ENCODE measurements at regions not wholly inside any gene's neighbourhood (a gene's known extent, or its start where the extent isn't known, plus 50 kb on each side); places are given as distances from the start of the nearest gene placed in this dataset.

DNA sequence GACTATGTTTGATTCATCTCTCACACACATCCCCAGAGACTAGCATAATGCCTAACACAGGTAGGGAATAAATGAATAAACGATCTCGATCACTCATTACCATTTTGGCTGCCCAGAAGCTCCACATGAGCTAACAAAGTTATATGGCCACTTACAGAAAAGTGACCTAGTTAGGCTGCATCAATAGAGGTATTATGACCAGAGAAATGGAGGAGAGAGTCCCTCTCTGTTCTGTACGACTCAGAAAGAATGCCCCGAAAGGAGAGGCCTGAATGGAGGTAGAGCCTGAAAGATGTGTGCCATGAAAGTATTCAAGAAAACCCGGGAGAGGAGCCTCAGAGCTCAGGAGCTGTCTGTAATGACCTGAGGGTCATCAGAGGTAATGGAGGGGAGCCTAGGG is 208.2 kb upstream of the GRIK3 start:
- Histone ChIP-seq H3K27ac (ENCODE audit: insufficient read depth, low read length) (no peak overlapping the region), H4K20me1 (ENCODE audit: control insufficient read depth, extremely low read depth, insufficient read depth, low read length) (no peaks in the 10 kb centered on the region), H2AFZ (ENCODE audit: low read length) (no peak overlapping the region), H3K79me2 (ENCODE audit: control insufficient read depth, insufficient read depth, low read length) (no peaks in the 10 kb centered on the region), H3K36me3 (ENCODE audit: control insufficient read depth, insufficient read depth, low read length) (no peaks in the 10 kb centered on the region), H3K4me2 (ENCODE audit: extremely low read depth, insufficient read depth, low read length) (no peak overlapping the region), H3K9me3 (ENCODE audit: control insufficient read depth, insufficient read depth, low read depth, low read length) (no peaks in the 10 kb centered on the region), H3K9ac (ENCODE audit: insufficient read depth, low read length) (no peak overlapping the region), H3K27me3 (ENCODE audit: control insufficient read depth, insufficient read depth, low read length) (no peaks in the 10 kb centered on the region), H3K4me1 (ENCODE audit: control insufficient read depth, extremely low read depth, insufficient read depth, low read length) (no peaks in the 10 kb centered on the region), H3K4me3 (replicated peaks in 1 of 4; ENCODE audit: control extremely low read depth in 1 of 4, insufficient read depth in 1 of 4, low read depth in 3 of 4, low read length in 4 of 4) (no peak overlapping the region)
- TF ChIP-seq, protein P1, sequence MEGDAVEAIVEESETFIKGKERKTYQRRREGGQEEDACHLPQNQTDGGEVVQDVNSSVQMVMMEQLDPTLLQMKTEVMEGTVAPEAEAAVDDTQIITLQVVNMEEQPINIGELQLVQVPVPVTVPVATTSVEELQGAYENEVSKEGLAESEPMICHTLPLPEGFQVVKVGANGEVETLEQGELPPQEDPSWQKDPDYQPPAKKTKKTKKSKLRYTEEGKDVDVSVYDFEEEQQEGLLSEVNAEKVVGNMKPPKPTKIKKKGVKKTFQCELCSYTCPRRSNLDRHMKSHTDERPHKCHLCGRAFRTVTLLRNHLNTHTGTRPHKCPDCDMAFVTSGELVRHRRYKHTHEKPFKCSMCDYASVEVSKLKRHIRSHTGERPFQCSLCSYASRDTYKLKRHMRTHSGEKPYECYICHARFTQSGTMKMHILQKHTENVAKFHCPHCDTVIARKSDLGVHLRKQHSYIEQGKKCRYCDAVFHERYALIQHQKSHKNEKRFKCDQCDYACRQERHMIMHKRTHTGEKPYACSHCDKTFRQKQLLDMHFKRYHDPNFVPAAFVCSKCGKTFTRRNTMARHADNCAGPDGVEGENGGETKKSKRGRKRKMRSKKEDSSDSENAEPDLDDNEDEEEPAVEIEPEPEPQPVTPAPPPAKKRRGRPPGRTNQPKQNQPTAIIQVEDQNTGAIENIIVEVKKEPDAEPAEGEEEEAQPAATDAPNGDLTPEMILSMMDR (conservative IDR thresholded peaks at IDR 0.05 in 1 of 2, IDR thresholded peaks at IDR 0.05 in 1 of 2; ENCODE audit: low read depth in 1 of 2, low read length in 2 of 2), result no peak
- no peak for TF ChIP-seq EZH2 (IDR thresholded peaks at IDR 0.05; ENCODE audit: low read length, missing control alignments)
- no peak for DNase-seq (ENCODE audit: low read depth in 2 of 2)

DNA sequence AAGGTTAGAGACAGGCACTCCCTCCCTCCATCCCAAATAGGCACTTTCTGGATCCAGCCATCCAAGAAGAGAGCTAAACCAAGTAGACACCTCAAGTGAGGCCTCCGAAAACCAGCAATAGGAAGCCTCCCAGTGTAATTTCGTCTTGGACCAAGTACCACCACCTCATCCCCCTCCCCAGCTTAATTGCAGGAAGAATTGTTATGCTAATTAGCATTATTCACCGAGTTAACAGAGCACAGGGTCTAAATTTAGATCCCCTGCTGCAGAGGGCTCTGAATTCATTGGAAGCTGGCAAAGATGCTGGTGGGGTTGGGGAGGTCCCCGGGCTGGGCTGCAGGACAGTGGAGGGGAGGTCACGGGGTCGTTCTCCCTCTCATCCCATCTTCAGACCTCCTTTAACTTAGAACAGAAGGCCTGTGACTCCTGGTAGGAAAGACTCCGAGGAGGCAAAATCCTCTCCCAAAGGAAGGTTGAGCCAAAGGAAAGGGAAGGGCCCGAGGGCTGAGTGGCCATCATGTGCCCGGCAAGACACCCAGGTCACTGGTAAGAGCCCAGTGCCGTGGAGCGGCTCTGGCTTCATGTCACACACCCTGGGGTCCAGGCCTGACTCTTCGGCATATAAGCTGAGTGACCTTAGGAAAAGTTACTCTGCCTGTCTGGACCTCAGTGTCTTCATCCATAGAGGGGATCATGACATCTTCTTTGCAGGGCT is 209.2 kb upstream of the GRIK3 start:
- no peak overlapping the region for H3K4me2 ChIP-seq (ENCODE audit: extremely low read depth, insufficient read depth, low read length)
- DNase-seq (ENCODE audit: low read depth in 2 of 2), result no peak
- no peaks in the 10 kb centered on the region for H4K20me1 ChIP-seq (ENCODE audit: control insufficient read depth, extremely low read depth, insufficient read depth, low read length)
- no peak overlapping the region for H3K4me3 ChIP-seq (replicated peaks in 1 of 4; ENCODE audit: control extremely low read depth in 1 of 4, insufficient read depth in 1 of 4, low read depth in 3 of 4, low read length in 4 of 4)
- no peaks in the 10 kb centered on the region for H3K79me2 ChIP-seq (ENCODE audit: control insufficient read depth, insufficient read depth, low read length)
- H3K9me3 ChIP-seq (ENCODE audit: control insufficient read depth, insufficient read depth, low read depth, low read length), result no peaks in the 10 kb centered on the region
- no peaks in the 10 kb centered on the region for H3K4me1 ChIP-seq (ENCODE audit: control insufficient read depth, extremely low read depth, insufficient read depth, low read length)
- H2AFZ ChIP-seq (ENCODE audit: low read length), result no peak overlapping the region
- TF ChIP-seq EZH2 (IDR thresholded peaks at IDR 0.05; ENCODE audit: low read length, missing control alignments), result no peak
- TF ChIP-seq, protein P1 (conservative IDR thresholded peaks at IDR 0.05 in 1 of 2, IDR thresholded peaks at IDR 0.05 in 1 of 2; ENCODE audit: low read depth in 1 of 2, low read length in 2 of 2), result no peak
- H3K36me3 ChIP-seq (ENCODE audit: control insufficient read depth, insufficient read depth, low read length), result no peaks in the 10 kb centered on the region
- no peak overlapping the region for H3K27ac ChIP-seq (ENCODE audit: insufficient read depth, low read length)
- no peak overlapping the region for H3K9ac ChIP-seq (ENCODE audit: insufficient read depth, low read length)
- H3K27me3 ChIP-seq (ENCODE audit: control insufficient read depth, insufficient read depth, low read length), result no peaks in the 10 kb centered on the region

DNA sequence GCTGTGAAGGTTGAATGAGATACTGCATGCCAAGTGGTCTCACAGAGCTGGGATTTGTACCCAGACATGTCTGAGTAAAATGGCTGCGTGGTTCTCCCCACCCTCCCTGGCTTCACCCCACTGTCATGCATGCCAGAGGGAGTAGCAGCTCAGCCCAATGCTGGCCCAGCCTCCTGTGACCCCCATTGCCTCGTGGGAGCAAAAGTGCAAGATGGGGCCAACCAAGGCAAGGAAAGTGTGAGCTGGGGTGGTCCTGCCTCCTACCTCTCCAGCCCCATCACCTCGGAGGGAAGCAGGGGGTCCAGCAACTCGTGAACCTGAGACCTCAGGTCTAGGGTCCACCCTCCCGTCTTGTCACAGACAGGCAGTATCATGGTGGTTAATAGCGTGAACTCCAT is 209.8 kb upstream of the GRIK3 start:
- Histone ChIP-seq H3K4me2 (ENCODE audit: extremely low read depth, insufficient read depth, low read length) (no peak overlapping the region), H3K27me3 (ENCODE audit: control insufficient read depth, insufficient read depth, low read length) (no peaks in the 10 kb centered on the region), H3K9me3 (ENCODE audit: control insufficient read depth, insufficient read depth, low read depth, low read length) (no peaks in the 10 kb centered on the region)

More for the DNA sequence above, 209.8 kb upstream of the GRIK3 start:
- Histone ChIP-seq H2AFZ (ENCODE audit: low read length) (no peak overlapping the region), H3K36me3 (ENCODE audit: control insufficient read depth, insufficient read depth, low read length) (no peaks in the 10 kb centered on the region), H3K4me1 (ENCODE audit: control insufficient read depth, extremely low read depth, insufficient read depth, low read length) (no peaks in the 10 kb centered on the region), H3K9ac (ENCODE audit: insufficient read depth, low read length) (no peak overlapping the region), H4K20me1 (ENCODE audit: control insufficient read depth, extremely low read depth, insufficient read depth, low read length) (no peaks in the 10 kb centered on the region), H3K27ac (ENCODE audit: insufficient read depth, low read length) (no peak overlapping the region), H3K4me3 (replicated peaks in 1 of 4; ENCODE audit: control extremely low read depth in 1 of 4, insufficient read depth in 1 of 4, low read depth in 3 of 4, low read length in 4 of 4) (no peak overlapping the region), H3K79me2 (ENCODE audit: control insufficient read depth, insufficient read depth, low read length) (no peaks in the 10 kb centered on the region)
- no peak for DNase-seq (ENCODE audit: low read depth in 2 of 2)
- TF ChIP-seq, protein P1 (conservative IDR thresholded peaks at IDR 0.05 in 1 of 2, IDR thresholded peaks at IDR 0.05 in 1 of 2; ENCODE audit: low read depth in 1 of 2, low read length in 2 of 2), result no peak
- no peak for TF ChIP-seq EZH2 (IDR thresholded peaks at IDR 0.05; ENCODE audit: low read length, missing control alignments)

Measured in fibroblast of lung (primary cell).